B cell (primary cell): ENCODE measurements at regions not wholly inside any gene's neighbourhood (a gene's known extent, or its start where the extent isn't known, plus 50 kb on each side); places are given as distances from the start of the nearest gene placed in this dataset.

Experiments
- ATAC-seq: fragments of 200-7000 bp; cut with Tn5 transposase; one replicate; pipeline ENCODE4 v1.10.0; 2021; ENCODE audit warnings: low read depth, mild to moderate bottlenecking, moderate number of reproducible peaks, moderate library complexity
- CTCF ChIA-PET: fragments of 350-600 bp; sonication (Branson Sonifier 250); formaldehyde crosslinking; loops from one replicate; lab custom pipeline; 2021; ENCODE audit warnings: antibody characterized with exemption, inconsistent platforms; lab: Charles Lee
- POLR2A ChIA-PET: fragments of 350-600 bp; sonication (Branson Sonifier 250); formaldehyde crosslinking; loops from one replicate; lab custom pipeline; 2021; ENCODE audit warnings: antibody characterized with exemption; lab: Charles Lee
- DNase-seq: peaks from one replicate; pipeline ENCODE4 v3.0.0; 2013
- H2AFZ ChIP-seq: 2 replicates; pipeline ENCODE4 v1.6.1; 2012; ENCODE audit warnings: mild to moderate bottlenecking, low read depth, low read length; ENCODE audit not compliant: insufficient read depth, poor library complexity, severe bottlenecking
- H3K27ac ChIP-seq, 2 donors: 1 replicate in 1 of 2; 2 replicates in 1 of 2; pipeline ENCODE4 v1.5.1; 2012 to 2013; ENCODE audit warnings: low read length in 2 of 2, mild to moderate bottlenecking in 2 of 2, moderate library complexity in 1 of 2
- H3K27me3 ChIP-seq, 4 experiments: fragments of 200-600 bp in 1 of 4; sonication (generic) in 1 of 4; replicated peaks in 1 of 4; 1 replicate in 2 of 4; 2 replicates in 2 of 4; pipeline versions ENCODE4 v1.6.1 to v1.7.0; 2013 to 2016; ENCODE audit warnings: low read length in 3 of 4, mild to moderate bottlenecking in 2 of 4, mixed read lengths in 1 of 4, moderate library complexity in 1 of 4; ENCODE audit not compliant: insufficient read depth in 4 of 4, control insufficient read depth in 3 of 4; ENCODE audit errors: control extremely low read depth in 1 of 4
- H3K36me3 ChIP-seq, 2 experiments: replicated peaks in 1 of 2; 1 replicate in 1 of 2; 2 replicates in 1 of 2; pipeline versions ENCODE4 v1.6.1 to v1.7.1; 2013; ENCODE audit warnings: low read length in 1 of 2; ENCODE audit not compliant: insufficient read depth in 2 of 2, control insufficient read depth in 1 of 2; ENCODE audit errors: control extremely low read depth in 1 of 2, extremely low read depth in 1 of 2
- H3K4me1 ChIP-seq, 2 donors: fragments of 200-600 bp in 1 of 2; sonication (generic) in 1 of 2; 1 replicate in 1 of 2; 2 replicates in 1 of 2; pipeline versions ENCODE4 v1.5.1 to v1.6.1; 2013 to 2017; ENCODE audit warnings: low read length in 2 of 2; ENCODE audit not compliant: control insufficient read depth in 2 of 2, insufficient read depth in 2 of 2
- H3K4me2 ChIP-seq: replicated peaks from 2 replicates; pipeline ENCODE3; 2012; ENCODE audit warnings: mild to moderate bottlenecking, low read depth, low read length; ENCODE audit not compliant: poor library complexity, severe bottlenecking
- H3K4me3 ChIP-seq, 5 experiments: fragments of 200-600 bp in 1 of 5; sonication (generic) in 1 of 5; 1 replicate in 3 of 5; 2 replicates in 2 of 5; pipeline versions ENCODE4 v1.5.1 to v1.7.0; 2011 to 2016; ENCODE audit warnings: low read length in 4 of 5, mild to moderate bottlenecking in 4 of 5, low read depth in 2 of 5, control low read depth in 1 of 5, moderate library complexity in 1 of 5; ENCODE audit not compliant: insufficient read depth in 1 of 5; ENCODE audit errors: control extremely low read depth in 1 of 5, extremely low read depth in 1 of 5
- H3K79me2 ChIP-seq: fragments of 200-600 bp; sonication (generic); one replicate; pipeline ENCODE4 v1.6.0; 2016; ENCODE audit warnings: low read length; ENCODE audit not compliant: control insufficient read depth, insufficient read depth
- H3K9ac ChIP-seq: fragments of 200-600 bp; sonication (generic); 2 replicates; pipeline ENCODE4 v1.6.1; 2017; ENCODE audit warnings: mild to moderate bottlenecking, low read length, moderate library complexity
- H3K9me3 ChIP-seq, 3 donors: one replicate each; pipeline versions ENCODE4 v1.6.1 to v1.7.1; 2013; ENCODE audit warnings: low read length in 2 of 3; ENCODE audit not compliant: control insufficient read depth in 2 of 3, insufficient read depth in 1 of 3; ENCODE audit errors: control extremely low read depth in 1 of 3
- H4K20me1 ChIP-seq: 2 replicates; pipeline ENCODE4 v1.6.0; 2012; ENCODE audit warnings: mild to moderate bottlenecking, low read length; ENCODE audit not compliant: insufficient read depth, control insufficient read depth, poor library complexity, severe bottlenecking
- H3K27ac Mint-ChIP-seq: one replicate; pipeline ENCODE4 v1.8.0; 2021; ENCODE audit warnings: mixed read lengths
- H3K27me3 Mint-ChIP-seq: one replicate; pipeline ENCODE4 v1.8.0; 2021; ENCODE audit warnings: mixed read lengths
- H3K4me1 Mint-ChIP-seq: one replicate; pipeline ENCODE4 v1.8.0; 2021; ENCODE audit warnings: mixed read lengths
- H3K4me3 Mint-ChIP-seq: one replicate; pipeline ENCODE4 v1.8.0; 2021; ENCODE audit warnings: mixed read lengths
- H3K9me3 Mint-ChIP-seq: one replicate; pipeline ENCODE4 v1.8.0; 2022; ENCODE audit warnings: mixed read lengths; ENCODE audit not compliant: insufficient read depth
- EZH2 ChIP-seq: IDR thresholded peaks from 2 replicates; pipeline ENCODE4 v1.6.1; 2012; ENCODE audit warnings: borderline replicate concordance, low read depth, mild to moderate bottlenecking, moderate library complexity, low read length; ENCODE audit not compliant: insufficient read depth, poor library complexity, severe bottlenecking
- WGBS: methylation state at CpG from one replicate; pipeline ENCODE4 v1.1.5; 2013; ENCODE audit warnings: missing lambda C conversion rate; ENCODE audit not compliant: insufficient coverage; 5-methylcytosine and 5-hydroxymethylcytosine counted together
- intact Hi-C: fragments of 100-400 bp; cut with micrococcal nuclease; formaldehyde crosslinking; loops from one replicate; pipeline ENCODE4 v1.10.0; 2022
- TF ChIP-seq, protein P1 (sequence below): fragments of 200-600 bp; IDR thresholded peaks from one replicate; pipeline ENCODE4 v1.8.0; 2022; ENCODE audit warnings: antibody characterized with exemption, mild to moderate bottlenecking

DNA sequence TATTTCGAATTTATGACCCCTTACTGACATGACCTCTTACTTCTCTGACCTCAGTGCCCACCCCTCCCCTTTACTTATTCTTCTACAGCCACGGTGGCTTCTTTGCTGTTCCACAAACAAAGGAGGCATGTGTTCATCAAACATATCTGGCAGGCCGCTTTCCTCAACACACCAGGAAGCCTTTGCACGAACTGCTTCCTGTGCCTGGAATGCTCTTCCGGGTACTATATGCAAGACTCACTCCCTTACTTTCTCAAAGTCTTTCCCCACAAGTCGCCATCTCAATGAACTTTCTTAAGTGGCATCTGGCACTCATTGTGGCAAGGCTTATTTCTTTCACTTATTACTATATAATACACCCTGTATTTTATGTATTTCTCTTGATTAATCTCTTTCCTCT is 351.5 kb upstream of the DDX53 start:
- H3K4me1 Mint-ChIP-seq: no peaks in the 10 kb centered on the region
- Histone ChIP-seq H3K9ac (no peak overlapping the region), H3K4me1 (no peaks in the 10 kb centered on the region), H3K36me3 (no peaks in the 10 kb centered on the region), H3K27ac (no peak overlapping the region), H2AFZ (no peak overlapping the region), H3K27me3 (no peaks in the 10 kb centered on the region), H3K9me3 (no peaks in the 10 kb centered on the region), H3K79me2 (no peaks in the 10 kb centered on the region), H3K4me3 (no peak overlapping the region), H3K4me2 (no peak overlapping the region), H4K20me1 (no peaks in the 10 kb centered on the region)
- CTCF ChIA-PET: no interaction called here
- H3K27me3 Mint-ChIP-seq: no peaks in the 10 kb centered on the region
- 100% methylated on average over 1 of the region's 6 CpGs for WGBS
- TF ChIP-seq EZH2: no peak
- TF ChIP-seq, protein P1, sequence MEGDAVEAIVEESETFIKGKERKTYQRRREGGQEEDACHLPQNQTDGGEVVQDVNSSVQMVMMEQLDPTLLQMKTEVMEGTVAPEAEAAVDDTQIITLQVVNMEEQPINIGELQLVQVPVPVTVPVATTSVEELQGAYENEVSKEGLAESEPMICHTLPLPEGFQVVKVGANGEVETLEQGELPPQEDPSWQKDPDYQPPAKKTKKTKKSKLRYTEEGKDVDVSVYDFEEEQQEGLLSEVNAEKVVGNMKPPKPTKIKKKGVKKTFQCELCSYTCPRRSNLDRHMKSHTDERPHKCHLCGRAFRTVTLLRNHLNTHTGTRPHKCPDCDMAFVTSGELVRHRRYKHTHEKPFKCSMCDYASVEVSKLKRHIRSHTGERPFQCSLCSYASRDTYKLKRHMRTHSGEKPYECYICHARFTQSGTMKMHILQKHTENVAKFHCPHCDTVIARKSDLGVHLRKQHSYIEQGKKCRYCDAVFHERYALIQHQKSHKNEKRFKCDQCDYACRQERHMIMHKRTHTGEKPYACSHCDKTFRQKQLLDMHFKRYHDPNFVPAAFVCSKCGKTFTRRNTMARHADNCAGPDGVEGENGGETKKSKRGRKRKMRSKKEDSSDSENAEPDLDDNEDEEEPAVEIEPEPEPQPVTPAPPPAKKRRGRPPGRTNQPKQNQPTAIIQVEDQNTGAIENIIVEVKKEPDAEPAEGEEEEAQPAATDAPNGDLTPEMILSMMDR: no peak
- H3K9me3 Mint-ChIP-seq: no peaks in the 10 kb centered on the region
- DNase-seq: no peak
- POLR2A ChIA-PET: no interaction called here
- no peak overlapping the region for H3K27ac Mint-ChIP-seq
- no peak for ATAC-seq
- intact Hi-C loops: no loop called here
- H3K4me3 Mint-ChIP-seq: no peak overlapping the region

DNA sequence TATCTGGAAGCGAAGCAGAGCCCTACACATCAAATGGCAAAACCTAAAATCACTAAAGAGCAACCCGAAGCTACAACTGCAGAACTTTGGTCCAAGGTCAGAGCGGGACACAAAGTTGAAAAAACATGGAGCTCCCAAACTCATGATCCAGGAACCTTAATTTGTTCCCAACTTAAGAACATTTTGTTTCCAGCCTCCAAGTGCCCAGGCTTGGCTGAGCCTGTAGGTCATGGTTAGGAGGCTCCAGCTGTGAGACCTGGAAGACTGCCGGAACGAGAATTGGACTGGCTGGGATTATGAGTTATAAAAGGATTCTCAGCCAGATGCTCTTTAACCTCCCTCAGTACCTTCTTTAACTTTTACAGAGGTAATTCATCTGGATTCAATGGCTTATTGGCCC is 349.1 kb upstream of the DDX53 start:
- no peaks in the 10 kb centered on the region for H3K36me3 ChIP-seq
- H3K4me3 Mint-ChIP-seq: no peak overlapping the region
- no peak overlapping the region for H3K9ac ChIP-seq
- TF ChIP-seq EZH2: no peak
- TF ChIP-seq, protein P1: no peak
- H3K9me3 ChIP-seq: no peaks in the 10 kb centered on the region
- no peak overlapping the region for H3K27ac Mint-ChIP-seq
- H3K27me3 ChIP-seq: no peaks in the 10 kb centered on the region
- no peak overlapping the region for H3K4me2 ChIP-seq
- H3K4me3 ChIP-seq: no peak overlapping the region
- ATAC-seq: no peak
- no CpG with 5 or more reads among the region's 5 CpGs for WGBS
- no peaks in the 10 kb centered on the region for H3K4me1 Mint-ChIP-seq
- no peak overlapping the region for H3K27ac ChIP-seq
- intact Hi-C loops: no loop called here
- H3K27me3 Mint-ChIP-seq: no peaks in the 10 kb centered on the region
- DNase-seq: no peak
- H3K79me2 ChIP-seq: no peaks in the 10 kb centered on the region
- CTCF ChIA-PET: no interaction called here
- H3K9me3 Mint-ChIP-seq: no peaks in the 10 kb centered on the region
- H4K20me1 ChIP-seq: no peaks in the 10 kb centered on the region
- POLR2A ChIA-PET: no interaction called here
- no peak overlapping the region for H2AFZ ChIP-seq
- H3K4me1 ChIP-seq: no peaks in the 10 kb centered on the region
